NCI-H446 (cell line): ENCODE measurements at regions not wholly inside any gene's neighbourhood (a gene's known extent, or its start where the extent isn't known, plus 50 kb on each side); places are given as distances from the start of the nearest gene placed in this dataset.

Source experiments
- DNase-seq, 2 experiments: peaks; one replicate each; lab custom pipeline; 2025; lab: John Stamatoyannopoulos, UW

GRCh38 chr2:104045071-104045470 lies 808.8 kb upstream of the POU3F3 start:
- no peak for DNase-seq

- no peak for DNase-seq
Measured at GRCh38 chr2:104046466-104046865, 807.4 kb upstream of the POU3F3 start.

GRCh38 chr2:104047516-104047915 lies 806.4 kb upstream of the POU3F3 start:
- no peak for DNase-seq

GRCh38 chr2:104049438-104049837 lies 804.5 kb upstream of the POU3F3 start:
- no peak for DNase-seq

GRCh38 chr2:104049981-104050380 lies 803.9 kb upstream of the POU3F3 start:
- DNase-seq: no peak

GRCh38 chr2:104050656-104051242 lies 803.2 kb upstream of the POU3F3 start:
- peak; percentile 32 to 79 for DNase-seq

- DNase-seq: no peak
Measured at GRCh38 chr2:104051766-104052165, 802.1 kb upstream of the POU3F3 start.

GRCh38 chr2:104052356-104052755 lies 801.6 kb upstream of the POU3F3 start:
- DNase-seq: no peak

GRCh38 chr2:104056451-104056850 lies 797.5 kb upstream of the POU3F3 start:
- no peak for DNase-seq

- no peak for DNase-seq
Measured at GRCh38 chr2:104068665-104069064, 785.2 kb upstream of the POU3F3 start.

- DNase-seq: no peak
Measured at GRCh38 chr2:104077573-104077972, 776.3 kb upstream of the POU3F3 start.

GRCh38 chr2:104078431-104079157 lies 775.3 kb upstream of the POU3F3 start:
- DNase-seq: no peak

GRCh38 chr2:104088745-104089144 lies 765.2 kb upstream of the POU3F3 start:
- DNase-seq: no peak

- no peak for DNase-seq
Measured at GRCh38 chr2:104090407-104090806, 763.5 kb upstream of the POU3F3 start.

GRCh38 chr2:104091894-104092293 lies 762.0 kb upstream of the POU3F3 start:
- no peak for DNase-seq

GRCh38 chr2:104092886-104093285 lies 761.0 kb upstream of the POU3F3 start:
- no peak for DNase-seq

- DNase-seq: no peak
Measured at GRCh38 chr2:104102615-104103014, 751.3 kb upstream of the POU3F3 start.

GRCh38 chr2:104109356-104109755 lies 744.6 kb upstream of the POU3F3 start:
- no peak for DNase-seq

- no peak for DNase-seq
Measured at GRCh38 chr2:104118889-104119288, 735.0 kb upstream of the POU3F3 start.

- DNase-seq: no peak
Measured at GRCh38 chr2:104120171-104120570, 733.7 kb upstream of the POU3F3 start.

GRCh38 chr2:104125096-104125495 lies 728.8 kb upstream of the POU3F3 start:
- no peak for DNase-seq

- DNase-seq: no peak
Measured at GRCh38 chr2:104127049-104127770, 726.7 kb upstream of the POU3F3 start.

- no peak for DNase-seq
Measured at GRCh38 chr2:104140361-104140760, 713.6 kb upstream of the POU3F3 start.
